Transverse colon (tissue), 4 donors: ENCODE measurements at regions not wholly inside any gene's neighbourhood (a gene's known extent, or its start where the extent isn't known, plus 50 kb on each side); places are given as distances from the start of the nearest gene placed in this dataset.

Source experiments
- DNase-seq: peaks from one replicate; pipeline ENCODE4 v3.0.0-alpha.2; 2019
- H3K27ac ChIP-seq, 4 donors: fragments of 200-600 bp; sonication (generic); 2 replicates each; pipeline ENCODE4 v1.5.1; 2016 to 2018; ENCODE audit warnings: inconsistent platforms in 4 of 4
- H3K27me3 ChIP-seq: fragments of 200-600 bp; sonication (generic); 2 replicates; pipeline ENCODE4 v1.5.1; 2017; ENCODE audit warnings: inconsistent platforms
- H3K36me3 ChIP-seq, 4 donors: fragments of 200-600 bp; sonication (generic); 2 replicates each; pipeline ENCODE4 v1.5.1; 2017 to 2019; ENCODE audit warnings: inconsistent platforms in 4 of 4
- H3K4me1 ChIP-seq, 4 donors: fragments of 200-600 bp; sonication (generic); 2 replicates each; pipeline ENCODE4 v1.5.1; 2017 to 2020; ENCODE audit warnings: inconsistent platforms in 4 of 4
- H3K4me3 ChIP-seq, 4 donors: fragments of 200-600 bp; sonication (generic); 1 replicate in 1 of 4; 2 replicates in 3 of 4; pipeline versions ENCODE4 v1.5.1 to v1.6.1; 2017 to 2019; ENCODE audit warnings: inconsistent platforms in 4 of 4
- H3K9me3 ChIP-seq, 2 donors: fragments of 200-600 bp; sonication (generic); 2 replicates each; pipeline ENCODE4 v1.5.1; 2017 to 2019; ENCODE audit warnings: inconsistent platforms in 2 of 2
- CTCF ChIP-seq, 5 experiments: fragments of 200-600 bp in 3 of 5; fragments of 450-650 bp in 2 of 5; sonication (generic) in 3 of 5; IDR thresholded peaks; 1 replicate in 2 of 5; 2 replicates in 3 of 5; pipeline ENCODE4 v1.5.1; 2016 to 2017; ENCODE audit warnings: antibody characterized with exemption in 5 of 5, inconsistent platforms in 3 of 5, mild to moderate bottlenecking in 2 of 5, moderate library complexity in 1 of 5
- EP300 ChIP-seq: sonication (generic); formaldehyde crosslinking; IDR thresholded peaks from one replicate; pipeline ENCODE4 v1.6.1; 2017; ENCODE audit warnings: antibody characterized with exemption, low read depth
- POLR2A ChIP-seq: fragments of 450-650 bp; IDR thresholded peaks from one replicate; pipeline ENCODE4 v1.6.1; 2016; ENCODE audit warnings: antibody characterized with exemption, mild to moderate bottlenecking, moderate library complexity
- POLR2AphosphoS5 ChIP-seq, 3 donors: sonication (generic); formaldehyde crosslinking; IDR thresholded peaks; one replicate each; pipeline ENCODE4 v1.6.1; 2016; ENCODE audit warnings: antibody characterized with exemption in 3 of 3
- WGBS, 2 donors: methylation state at CpG; one replicate each; pipeline ENCODE4 v1.1.5; 2018; ENCODE audit warnings: low coverage in 1 of 2; 5-methylcytosine and 5-hydroxymethylcytosine counted together
- in situ Hi-C, 4 donors: fragments of 200-750 bp; cut with MboI; loops; one replicate each; pipeline versions ENCODE4 v1.15.0 to v1.15.1; 2017; ENCODE audit warnings: low sequenced_read_pairs in 3 of 4, low pct_ligation_motif_present in 1 of 4, low pct_unique_long_range_greater_than_20kb in 1 of 4
- intact Hi-C: fragments of 100-400 bp; cut with DNase I; formaldehyde crosslinking; loops from one replicate; pipeline ENCODE4 v1.15.1; 2023; ENCODE audit warnings: low total_unique reads

GRCh38 chr4:100820249-100820648, 302.4 kb upstream of the EMCN start:
- intact Hi-C loops = no loop called here
- 85 to 87% methylated on average over 3 of the region's 3 CpGs for WGBS, 2 donors
- H3K4me1 ChIP-seq = no peaks in the 10 kb centered on the region
- no peak overlapping the region for H3K27ac ChIP-seq
- no peak for DNase-seq
- H3K9me3 ChIP-seq = no peaks in the 10 kb centered on the region
- in situ Hi-C loops = no loop called here
- no peak overlapping the region for H3K4me3 ChIP-seq
- TF ChIP-seq POLR2A (no peak), POLR2AphosphoS5 (IDR thresholded peaks at IDR 0.05) (no peak), EP300 (no peak), CTCF (IDR thresholded peaks at IDR 0.05) (no peak)
- no peaks in the 10 kb centered on the region for H3K36me3 ChIP-seq
- H3K27me3 ChIP-seq = no peaks in the 10 kb centered on the region

DNA sequence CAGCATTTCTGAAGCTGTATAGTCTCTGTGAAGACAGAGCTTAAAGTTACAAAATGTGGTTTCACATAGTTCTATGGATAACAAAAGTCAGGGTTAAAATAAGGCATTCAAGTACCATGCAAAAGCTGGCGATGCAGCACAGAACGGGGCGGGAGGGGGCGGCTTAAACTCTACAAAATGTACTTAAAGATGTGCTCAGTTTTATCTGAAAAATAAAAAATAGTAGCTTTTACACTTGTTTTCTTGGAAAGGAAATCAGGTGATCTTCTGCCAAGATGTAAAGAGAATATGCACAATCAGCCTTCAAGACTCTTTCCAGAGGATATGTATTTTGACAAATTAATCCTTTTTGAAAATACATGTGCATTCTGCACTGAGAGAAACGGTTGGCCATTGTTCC, 301.7 kb upstream of the EMCN start:
- no peak overlapping the region for H3K27ac ChIP-seq
- no peak for DNase-seq
- intact Hi-C loops (no loop called here), in situ Hi-C loops (no loop called here)
- no peaks in the 10 kb centered on the region for H3K36me3 ChIP-seq
- H3K9me3 ChIP-seq = no peaks in the 10 kb centered on the region
- TF ChIP-seq CTCF (IDR thresholded peaks at IDR 0.05) = no peak
- TF ChIP-seq POLR2A = no peak
- TF ChIP-seq POLR2AphosphoS5 (IDR thresholded peaks at IDR 0.05) = no peak
- TF ChIP-seq EP300 = no peak
- no peak overlapping the region for H3K4me3 ChIP-seq
- H3K27me3 ChIP-seq = no peaks in the 10 kb centered on the region
- 85 to 93% methylated on average over 5 of the region's 5 CpGs for WGBS, 2 donors
- no peaks in the 10 kb centered on the region for H3K4me1 ChIP-seq

DNA sequence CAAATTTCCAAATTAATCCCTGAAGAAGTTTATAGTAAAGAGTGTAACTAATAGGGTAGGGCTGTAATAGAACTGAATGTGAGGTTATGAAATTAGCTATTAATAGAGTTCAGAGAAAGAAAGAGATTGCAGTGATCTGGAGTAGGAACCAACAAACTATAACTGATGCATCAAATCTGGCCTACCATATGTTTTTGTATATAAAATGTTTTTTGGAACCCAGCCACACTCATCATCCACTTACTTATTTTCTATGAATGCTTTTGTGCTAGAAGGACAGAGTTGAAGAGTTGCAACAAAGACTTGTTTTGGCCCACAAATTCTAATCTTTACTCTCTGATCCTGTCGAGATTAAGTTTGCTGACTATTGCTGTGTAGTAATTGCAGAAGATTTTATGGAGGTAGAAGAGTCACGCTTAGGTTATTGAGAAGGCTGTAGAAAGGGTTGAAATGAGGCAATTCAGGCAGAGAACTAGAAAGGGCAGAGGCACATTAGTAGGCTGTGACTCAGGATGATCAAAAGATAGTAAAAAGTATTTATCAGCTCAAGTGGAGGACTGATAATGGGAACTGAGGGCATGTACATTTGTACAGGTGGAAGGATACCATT, 298.7 kb upstream of the EMCN start:
- 68% methylated on average over 2 of the region's 2 CpGs for WGBS, 2 donors
- in situ Hi-C loops = no loop called here

GRCh38 chr4:100811046-100811445, 293.2 kb upstream of the EMCN start:
- no peak overlapping the region for H3K4me3 ChIP-seq
- TF ChIP-seq EP300 (no peak), POLR2AphosphoS5 (IDR thresholded peaks at IDR 0.05) (no peak), CTCF (IDR thresholded peaks at IDR 0.05) (no peak)
- intact Hi-C loops = loop anchor here (5.0 kb wide), 1 partner anchor 1926 kb away; no protein-coding TSS in a partner anchor
- in situ Hi-C loops = no loop called here
- H3K27me3 ChIP-seq = no peaks in the 10 kb centered on the region
- no peak overlapping the region for H3K27ac ChIP-seq
- WGBS, 2 donors = 73 to 82% methylated on average over 2 of the region's 2 CpGs
- H3K9me3 ChIP-seq = no peaks in the 10 kb centered on the region
- DNase-seq = no peak
- H3K4me1 ChIP-seq = no peaks in the 10 kb centered on the region
- H3K36me3 ChIP-seq = no peaks in the 10 kb centered on the region

More for the DNA sequence above, 298.7 kb upstream of the EMCN start:
- no peaks in the 10 kb centered on the region for H3K27me3 ChIP-seq
- no peak for DNase-seq
- TF ChIP-seq EP300 (no peak), CTCF (IDR thresholded peaks at IDR 0.05) (no peak)
- no peaks in the 10 kb centered on the region for H3K4me1 ChIP-seq
- H3K9me3 ChIP-seq = no peaks in the 10 kb centered on the region
- H3K27ac ChIP-seq = no peak overlapping the region
- intact Hi-C loops = no loop called here
- H3K36me3 ChIP-seq = no peaks in the 10 kb centered on the region
- H3K4me3 ChIP-seq = no peak overlapping the region
